Left ventricle myocardium inferior (tissue), 1 donor: ENCODE measurements at regions not wholly inside any gene's neighbourhood (a gene's known extent, or its start where the extent isn't known, plus 50 kb on each side); places are given as distances from the start of the nearest gene placed in this dataset.

Experiments
- DNase-seq: peaks from one replicate; pipeline ENCODE4 v3.0.0-alpha.2; 2020
- H3K27ac ChIP-seq: fragments of 200-600 bp; replicated peaks from 2 replicates; pipeline ENCODE4 v1.8.0; 2021
- H3K27me3 ChIP-seq: fragments of 200-600 bp; 2 replicates; pipeline ENCODE4 v1.8.0; 2021; ENCODE audit warnings: low read depth
- H3K36me3 ChIP-seq: fragments of 200-600 bp; 2 replicates; pipeline ENCODE4 v1.8.0; 2021
- H3K4me1 ChIP-seq: fragments of 200-600 bp; 2 replicates; pipeline ENCODE4 v1.8.0; 2021
- H3K4me3 ChIP-seq: fragments of 200-600 bp; 2 replicates; pipeline ENCODE4 v1.8.0; 2021; ENCODE audit warnings: mild to moderate bottlenecking, moderate library complexity
- H3K9me3 ChIP-seq: fragments of 200-600 bp; replicated peaks from 2 replicates; pipeline ENCODE4 v1.8.0; 2021
- intact Hi-C: fragments of 100-400 bp; cut with micrococcal nuclease; formaldehyde crosslinking; loops from one replicate; pipeline ENCODE4 v1.11.0; 2022
- TF ChIP-seq, protein P1 (sequence below): fragments of 200-600 bp; IDR thresholded peaks from 2 replicates; pipeline ENCODE4 v1.8.0; 2021; ENCODE audit warnings: antibody characterized with exemption, mild to moderate bottlenecking, borderline replicate concordance
- donor health status: DM: no; HTN: yes; CAD: no; lungs with severe emphysema.

DNA sequence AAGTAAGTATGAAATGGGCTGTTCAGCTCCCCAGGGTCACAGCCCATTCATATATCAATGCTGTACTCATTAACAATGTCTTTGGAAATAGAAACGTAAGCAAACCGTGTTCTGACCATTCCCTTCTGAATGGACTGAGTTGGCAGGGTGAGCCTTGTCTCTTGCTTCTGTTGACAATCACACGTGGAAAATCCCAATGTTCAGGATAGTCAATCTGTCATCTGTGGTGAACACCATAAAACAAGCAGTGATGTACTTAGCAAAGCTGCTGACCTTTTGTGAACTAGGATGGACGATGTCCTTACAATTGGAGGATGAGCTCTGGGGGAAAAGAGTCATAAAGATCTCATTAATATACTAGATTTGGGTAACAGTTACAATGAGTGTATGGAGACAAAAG, 109.6 kb upstream of the PAQR3 start:
- DNase-seq = no peak
- peaks cover 14% of the 10 kb centered on the region for H3K4me1 ChIP-seq
- intact Hi-C loops = no loop called here
- no peaks in the 10 kb centered on the region for H3K36me3 ChIP-seq
- H3K27me3 ChIP-seq = no peaks in the 10 kb centered on the region
- H3K9me3 ChIP-seq = no peaks in the 10 kb centered on the region
- no peak overlapping the region for H3K4me3 ChIP-seq
- no peak overlapping the region for H3K27ac ChIP-seq
- TF ChIP-seq, protein P1, sequence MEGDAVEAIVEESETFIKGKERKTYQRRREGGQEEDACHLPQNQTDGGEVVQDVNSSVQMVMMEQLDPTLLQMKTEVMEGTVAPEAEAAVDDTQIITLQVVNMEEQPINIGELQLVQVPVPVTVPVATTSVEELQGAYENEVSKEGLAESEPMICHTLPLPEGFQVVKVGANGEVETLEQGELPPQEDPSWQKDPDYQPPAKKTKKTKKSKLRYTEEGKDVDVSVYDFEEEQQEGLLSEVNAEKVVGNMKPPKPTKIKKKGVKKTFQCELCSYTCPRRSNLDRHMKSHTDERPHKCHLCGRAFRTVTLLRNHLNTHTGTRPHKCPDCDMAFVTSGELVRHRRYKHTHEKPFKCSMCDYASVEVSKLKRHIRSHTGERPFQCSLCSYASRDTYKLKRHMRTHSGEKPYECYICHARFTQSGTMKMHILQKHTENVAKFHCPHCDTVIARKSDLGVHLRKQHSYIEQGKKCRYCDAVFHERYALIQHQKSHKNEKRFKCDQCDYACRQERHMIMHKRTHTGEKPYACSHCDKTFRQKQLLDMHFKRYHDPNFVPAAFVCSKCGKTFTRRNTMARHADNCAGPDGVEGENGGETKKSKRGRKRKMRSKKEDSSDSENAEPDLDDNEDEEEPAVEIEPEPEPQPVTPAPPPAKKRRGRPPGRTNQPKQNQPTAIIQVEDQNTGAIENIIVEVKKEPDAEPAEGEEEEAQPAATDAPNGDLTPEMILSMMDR = no peak

DNA sequence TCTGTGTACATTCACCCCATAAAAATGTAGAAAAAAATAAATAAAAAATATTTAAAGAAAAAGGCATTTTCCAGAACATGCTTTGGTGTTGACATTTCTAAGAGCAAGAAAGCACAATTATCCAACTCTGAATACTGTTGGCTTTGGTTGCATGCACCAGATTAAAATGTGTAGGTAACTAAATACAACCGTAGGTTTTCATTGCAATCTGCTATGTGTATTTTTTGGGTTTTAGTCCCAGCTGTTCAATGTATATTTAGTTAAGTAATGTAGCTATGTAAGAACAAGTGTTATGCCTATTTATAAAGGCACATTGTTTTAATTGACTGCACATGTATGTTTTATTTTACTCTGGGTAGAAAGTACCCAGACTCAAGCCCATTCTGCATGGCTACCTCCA, 108.1 kb upstream of the PAQR3 start:
- Histone ChIP-seq H3K4me3 (no peak overlapping the region), H3K27ac (no peak overlapping the region), H3K36me3 (no peaks in the 10 kb centered on the region), H3K27me3 (no peaks in the 10 kb centered on the region), H3K9me3 (no peaks in the 10 kb centered on the region), H3K4me1 (peaks cover 14% of the 10 kb centered on the region)
- intact Hi-C loops = no loop called here
- TF ChIP-seq, protein P1 = no peak
- no peak for DNase-seq

DNA sequence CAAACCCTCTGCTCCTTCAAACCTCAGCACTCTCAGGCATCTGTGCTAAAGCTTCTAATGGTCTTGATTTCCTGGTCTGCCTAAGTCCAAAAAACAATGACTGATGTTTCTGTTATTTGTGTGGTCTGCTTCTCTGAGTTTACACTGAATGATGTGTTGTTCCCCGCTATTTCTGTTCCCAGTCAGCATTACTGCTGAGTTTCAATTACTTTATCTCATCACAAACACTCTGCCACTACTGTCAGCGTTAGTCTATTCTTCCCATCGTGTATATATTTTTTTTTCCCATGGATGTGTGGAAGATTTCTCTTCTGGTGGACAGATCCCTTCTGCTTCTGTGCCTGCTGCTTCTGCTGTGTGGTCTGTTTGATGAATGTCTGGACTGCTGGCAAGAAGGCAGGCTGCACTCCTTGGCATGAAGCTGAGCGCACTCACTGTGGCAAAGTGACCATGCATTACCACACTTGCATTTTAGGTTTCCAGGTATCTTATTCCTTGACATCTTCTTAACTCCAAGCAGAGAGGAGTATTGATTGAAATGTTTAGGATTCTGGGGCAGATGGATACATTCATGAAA, 106.9 kb upstream of the PAQR3 start:
- intact Hi-C loops = no loop called here
- TF ChIP-seq, protein P1 = no peak
- no peaks in the 10 kb centered on the region for H3K27me3 ChIP-seq
- H3K4me3 ChIP-seq = no peak overlapping the region
- H3K27ac ChIP-seq = no peak overlapping the region
- H3K9me3 ChIP-seq = no peaks in the 10 kb centered on the region
- DNase-seq = no peak
- H3K4me1 ChIP-seq = peaks cover 14% of the 10 kb centered on the region
- no peaks in the 10 kb centered on the region for H3K36me3 ChIP-seq

DNA sequence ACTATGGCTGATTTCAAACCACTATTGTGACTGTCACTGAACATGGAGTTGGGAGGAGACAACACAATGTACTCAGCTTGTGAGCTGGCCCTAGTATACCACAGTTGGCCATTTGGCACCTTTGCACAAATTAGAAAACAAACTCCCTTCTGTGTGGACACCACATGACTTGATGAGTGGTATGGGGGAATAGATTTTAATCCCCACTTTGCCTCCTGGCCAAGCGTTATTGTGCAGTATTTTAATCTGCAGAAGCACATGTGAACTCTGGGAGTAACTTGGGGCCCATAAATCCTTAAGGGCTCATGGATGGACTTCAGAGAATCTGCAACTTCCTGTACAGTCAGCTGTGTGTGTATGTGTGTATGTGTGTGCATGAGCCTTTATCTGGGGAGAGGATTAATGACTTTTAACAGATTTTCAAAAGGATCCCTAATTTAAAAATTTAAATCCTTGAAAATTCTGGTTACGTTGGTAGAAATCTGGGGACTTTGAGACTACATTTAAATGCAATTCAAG, 105.0 kb upstream of the PAQR3 start:
- peaks cover 14% of the 10 kb centered on the region for H3K4me1 ChIP-seq

DNA sequence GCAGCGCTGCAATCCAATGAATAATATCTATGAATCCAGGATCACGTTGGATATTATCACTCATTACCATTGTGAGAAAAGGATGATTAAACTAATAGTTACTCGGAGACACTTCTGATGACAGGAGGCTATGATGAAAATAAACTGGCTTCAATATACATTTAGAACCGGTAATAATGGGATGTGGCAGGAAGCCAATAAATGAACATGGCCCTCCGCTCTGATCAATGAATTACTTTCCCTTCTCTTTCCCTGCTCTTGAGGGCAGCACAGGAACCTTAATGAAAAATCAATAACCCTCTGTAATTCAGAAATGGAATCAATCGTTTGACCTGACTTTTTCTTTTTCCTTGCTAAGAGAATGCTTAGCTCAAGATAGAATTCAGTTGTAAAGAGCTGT, 103.9 kb upstream of the PAQR3 start:
- Histone ChIP-seq H3K27me3 (no peaks in the 10 kb centered on the region), H3K27ac (no peak overlapping the region), H3K9me3 (no peaks in the 10 kb centered on the region), H3K4me1 (peaks cover 7% of the 10 kb centered on the region), H3K4me3 (no peak overlapping the region), H3K36me3 (no peaks in the 10 kb centered on the region)
- no peak for DNase-seq
- TF ChIP-seq, protein P1 = no peak
- intact Hi-C loops = no loop called here

More for the DNA sequence above, 105.0 kb upstream of the PAQR3 start:
- H3K27ac ChIP-seq = no peak overlapping the region
- H3K4me3 ChIP-seq = no peak overlapping the region
- H3K27me3 ChIP-seq = no peaks in the 10 kb centered on the region
- intact Hi-C loops = no loop called here
- no peaks in the 10 kb centered on the region for H3K36me3 ChIP-seq
- DNase-seq = no peak
- no peaks in the 10 kb centered on the region for H3K9me3 ChIP-seq
- TF ChIP-seq, protein P1 = no peak
